BLaER1 (cell line): ENCODE measurements at regions not wholly inside any gene's neighbourhood (a gene's known extent, or its start where the extent isn't known, plus 50 kb on each side); places are given as distances from the start of the nearest gene placed in this dataset.

Experiments
- H3K27ac ChIP-seq: shearing (Covaris generic); formaldehyde crosslinking; 2 replicates; pipeline ENCODE4 v1.8.1; 2022
- H3K27me3 ChIP-seq: shearing (Covaris generic); formaldehyde crosslinking; 2 replicates; pipeline ENCODE4 v1.8.1; 2022
- H3K36me3 ChIP-seq: shearing (Covaris generic); formaldehyde crosslinking; 2 replicates; pipeline ENCODE4 v1.8.1; 2022
- H3K4me1 ChIP-seq: shearing (Covaris generic); formaldehyde crosslinking; 2 replicates; pipeline ENCODE4 v1.8.1; 2022
- H3K4me2 ChIP-seq: shearing (Covaris generic); formaldehyde crosslinking; 2 replicates; pipeline ENCODE4 v1.8.1; 2022
- H3K4me3 ChIP-seq: shearing (Covaris generic); formaldehyde crosslinking; 2 replicates; pipeline ENCODE4 v1.8.1; 2022
- H3K9ac ChIP-seq: shearing (Covaris generic); formaldehyde crosslinking; 2 replicates; pipeline ENCODE4 v1.8.1; 2022
- H3K9me3 ChIP-seq: shearing (Covaris generic); formaldehyde crosslinking; 2 replicates; pipeline ENCODE4 v1.8.1; 2022
- H4K20me1 ChIP-seq: shearing (Covaris generic); formaldehyde crosslinking; 2 replicates; pipeline ENCODE4 v1.8.1; 2022
- Cebpa-rat ChIP-seq: shearing (Covaris generic); IDR thresholded peaks from 2 replicates; pipeline ENCODE4 v1.8.1; 2022

- peaks cover 5% of the 10 kb centered on the region; the same call in 1 of the 2 replicates for H3K4me1 ChIP-seq
- no peak for TF ChIP-seq Cebpa-rat
- H3K9me3 ChIP-seq: no peaks in the 10 kb centered on the region
- no peak overlapping the region for H3K27ac ChIP-seq
- no peaks in the 10 kb centered on the region for H3K27me3 ChIP-seq
- H4K20me1 ChIP-seq: no peaks in the 10 kb centered on the region
- no peak overlapping the region for H3K4me2 ChIP-seq
- no peaks in the 10 kb centered on the region for H3K36me3 ChIP-seq
- no peak overlapping the region for H3K4me3 ChIP-seq
- H3K9ac ChIP-seq: no peak overlapping the region
Measured at GRCh38 chr3:99355465-99355864, 282.9 kb upstream of the COL8A1 start.

- Histone ChIP-seq H3K9me3 (no peaks in the 10 kb centered on the region), H3K4me2 (no peak overlapping the region), H4K20me1 (no peaks in the 10 kb centered on the region), H3K4me1 (peaks cover 14% of the 10 kb centered on the region), H3K27me3 (no peaks in the 10 kb centered on the region), H3K36me3 (no peaks in the 10 kb centered on the region), H3K9ac (no peak overlapping the region), H3K27ac (no peak overlapping the region), H3K4me3 (no peak overlapping the region)
- no peak for TF ChIP-seq Cebpa-rat
Measured at GRCh38 chr3:99352811-99353210, 285.6 kb upstream of the COL8A1 start.

- Histone ChIP-seq H3K27ac (no peak overlapping the region), H3K4me2 (no peak overlapping the region), H3K9me3 (no peaks in the 10 kb centered on the region), H3K27me3 (no peaks in the 10 kb centered on the region), H3K4me1 (peaks cover 15% of the 10 kb centered on the region), H4K20me1 (no peaks in the 10 kb centered on the region), H3K36me3 (no peaks in the 10 kb centered on the region), H3K9ac (no peak overlapping the region), H3K4me3 (no peak overlapping the region)
- no peak for TF ChIP-seq Cebpa-rat
Measured at GRCh38 chr3:99351122-99351521, 287.3 kb upstream of the COL8A1 start.

- Histone ChIP-seq H3K27ac (no peak overlapping the region), H3K27me3 (no peaks in the 10 kb centered on the region), H3K4me1 (peaks cover 11% of the 10 kb centered on the region), H3K9me3 (no peaks in the 10 kb centered on the region), H3K4me2 (peak overlapping the region; percentile 54), H3K9ac (no peak overlapping the region), H3K4me3 (no peak overlapping the region), H3K36me3 (no peaks in the 10 kb centered on the region), H4K20me1 (no peaks in the 10 kb centered on the region)
- TF ChIP-seq Cebpa-rat: no peak
Measured at GRCh38 chr3:99348451-99348850, 289.9 kb upstream of the COL8A1 start.

GRCh38 chr3:99344216-99344615 lies 294.2 kb upstream of the COL8A1 start:
- H3K9ac ChIP-seq: no peak overlapping the region
- H3K36me3 ChIP-seq: no peaks in the 10 kb centered on the region
- H3K27ac ChIP-seq: no peak overlapping the region
- H3K4me2 ChIP-seq: no peak overlapping the region
- H3K9me3 ChIP-seq: no peaks in the 10 kb centered on the region
- peaks cover 11% of the 10 kb centered on the region for H3K4me1 ChIP-seq
- no peak for TF ChIP-seq Cebpa-rat
- no peaks in the 10 kb centered on the region for H3K27me3 ChIP-seq
- H3K4me3 ChIP-seq: no peak overlapping the region
- H4K20me1 ChIP-seq: no peaks in the 10 kb centered on the region

- no peak overlapping the region for H3K4me2 ChIP-seq
- no peaks in the 10 kb centered on the region for H4K20me1 ChIP-seq
- no peak overlapping the region for H3K9ac ChIP-seq
- no peak overlapping the region for H3K27ac ChIP-seq
- no peak overlapping the region for H3K4me3 ChIP-seq
- H3K4me1 ChIP-seq: no peaks in the 10 kb centered on the region
- no peak for TF ChIP-seq Cebpa-rat
- H3K36me3 ChIP-seq: no peaks in the 10 kb centered on the region
- no peaks in the 10 kb centered on the region for H3K27me3 ChIP-seq
- no peaks in the 10 kb centered on the region for H3K9me3 ChIP-seq
Measured at GRCh38 chr3:99342383-99342782, 296.0 kb upstream of the COL8A1 start.

GRCh38 chr3:99339222-99339621 lies 299.2 kb upstream of the COL8A1 start:
- no peak overlapping the region for H3K4me2 ChIP-seq
- no peak overlapping the region for H3K9ac ChIP-seq
- no peaks in the 10 kb centered on the region for H4K20me1 ChIP-seq
- TF ChIP-seq Cebpa-rat: no peak
- no peaks in the 10 kb centered on the region for H3K36me3 ChIP-seq
- no peak overlapping the region for H3K27ac ChIP-seq
- H3K9me3 ChIP-seq: no peaks in the 10 kb centered on the region
- H3K4me3 ChIP-seq: no peak overlapping the region
- H3K4me1 ChIP-seq: no peaks in the 10 kb centered on the region
- H3K27me3 ChIP-seq: no peaks in the 10 kb centered on the region

- H4K20me1 ChIP-seq: no peaks in the 10 kb centered on the region
- no peak for TF ChIP-seq Cebpa-rat
- no peaks in the 10 kb centered on the region for H3K36me3 ChIP-seq
- no peak overlapping the region for H3K4me3 ChIP-seq
- no peak overlapping the region for H3K4me2 ChIP-seq
- H3K27ac ChIP-seq: no peak overlapping the region
- no peaks in the 10 kb centered on the region for H3K4me1 ChIP-seq
- no peak overlapping the region for H3K9ac ChIP-seq
- no peaks in the 10 kb centered on the region for H3K9me3 ChIP-seq
- H3K27me3 ChIP-seq: no peaks in the 10 kb centered on the region
Measured at GRCh38 chr3:99332718-99333117, 305.7 kb upstream of the COL8A1 start.

GRCh38 chr3:99332276-99332675 lies 306.1 kb upstream of the COL8A1 start:
- no peak overlapping the region for H3K27ac ChIP-seq
- no peak for TF ChIP-seq Cebpa-rat
- H3K27me3 ChIP-seq: no peaks in the 10 kb centered on the region
- no peaks in the 10 kb centered on the region for H3K36me3 ChIP-seq
- no peaks in the 10 kb centered on the region for H4K20me1 ChIP-seq
- no peak overlapping the region for H3K4me2 ChIP-seq
- no peaks in the 10 kb centered on the region for H3K4me1 ChIP-seq
- H3K9ac ChIP-seq: no peak overlapping the region
- H3K9me3 ChIP-seq: no peaks in the 10 kb centered on the region
- no peak overlapping the region for H3K4me3 ChIP-seq

- no peak for TF ChIP-seq Cebpa-rat
Measured at GRCh38 chr3:99330924-99331532, 307.4 kb upstream of the COL8A1 start.

GRCh38 chr3:99330281-99330680 lies 308.1 kb upstream of the COL8A1 start:
- Histone ChIP-seq H3K4me2 (no peak overlapping the region), H3K36me3 (no peaks in the 10 kb centered on the region), H3K27ac (no peak overlapping the region), H3K4me1 (no peaks in the 10 kb centered on the region), H3K4me3 (no peak overlapping the region), H3K27me3 (no peaks in the 10 kb centered on the region), H4K20me1 (no peaks in the 10 kb centered on the region), H3K9me3 (no peaks in the 10 kb centered on the region), H3K9ac (no peak overlapping the region)
- no peak for TF ChIP-seq Cebpa-rat

More at GRCh38 chr3:99330924-99331532, 307.4 kb upstream of the COL8A1 start:
- Histone ChIP-seq H3K4me2 (no peak overlapping the region), H3K27ac (no peak overlapping the region), H3K27me3 (no peaks in the 10 kb centered on the region), H3K4me3 (no peak overlapping the region), H4K20me1 (no peaks in the 10 kb centered on the region), H3K36me3 (no peaks in the 10 kb centered on the region), H3K9ac (no peak overlapping the region), H3K4me1 (no peaks in the 10 kb centered on the region), H3K9me3 (no peaks in the 10 kb centered on the region)
